RKO (cell line): ENCODE measurements at regions not wholly inside any gene's neighbourhood (a gene's known extent, or its start where the extent isn't known, plus 50 kb on each side); places are given as distances from the start of the nearest gene placed in this dataset.
"Not testable (repeated sequence)": the region's sequence is repeated elsewhere in the genome, so short reads cannot be mapped to it uniquely, and the experiment has no call there.

Source experiments
- DNase-seq: peaks from one replicate; pipeline ENCODE4 v3.0.0-alpha.2; 2016; ENCODE audit warnings: low spot score

DNA sequence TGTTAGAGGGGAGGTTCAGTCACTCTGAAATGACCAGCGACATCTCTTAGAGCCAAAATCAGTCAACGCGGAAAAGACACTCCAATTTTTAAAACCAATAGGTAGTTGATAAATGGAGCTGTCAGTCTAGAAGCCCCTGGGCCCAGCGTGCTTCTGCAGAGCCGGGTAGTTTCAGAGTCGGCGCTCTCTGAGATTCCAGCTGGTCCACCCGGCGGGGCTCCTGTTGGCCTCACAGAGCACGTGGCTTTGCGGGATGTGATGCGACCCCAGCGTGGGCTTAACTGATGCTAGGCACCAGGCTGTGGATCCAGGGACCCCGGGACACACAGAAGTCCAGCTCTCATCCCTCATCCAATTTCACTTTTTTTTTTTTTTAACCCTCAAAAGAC lies 245.9 kb downstream of the BCL2L11 start:
- not testable (repeated sequence) for DNase-seq

DNA sequence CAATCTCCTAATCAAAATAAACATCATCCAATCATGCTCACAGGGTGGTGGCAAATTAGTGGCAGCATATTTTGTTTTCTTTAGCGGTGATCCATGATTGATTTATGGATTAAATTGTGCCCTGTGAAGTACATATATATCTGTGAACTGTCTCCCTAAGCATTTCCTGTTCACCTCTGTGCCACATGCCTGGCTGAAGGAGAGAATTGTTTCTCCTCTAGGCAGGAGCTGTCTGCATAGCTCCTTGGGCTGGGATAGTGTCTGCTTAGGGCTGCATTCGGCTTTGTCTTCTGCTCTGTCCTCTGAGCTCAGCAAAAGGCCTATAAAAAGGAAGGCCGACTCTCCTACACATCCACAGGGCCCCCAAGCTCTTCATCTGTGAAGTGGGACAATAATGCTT lies 246.4 kb downstream of the BCL2L11 start:
- not testable (repeated sequence) for DNase-seq

DNA sequence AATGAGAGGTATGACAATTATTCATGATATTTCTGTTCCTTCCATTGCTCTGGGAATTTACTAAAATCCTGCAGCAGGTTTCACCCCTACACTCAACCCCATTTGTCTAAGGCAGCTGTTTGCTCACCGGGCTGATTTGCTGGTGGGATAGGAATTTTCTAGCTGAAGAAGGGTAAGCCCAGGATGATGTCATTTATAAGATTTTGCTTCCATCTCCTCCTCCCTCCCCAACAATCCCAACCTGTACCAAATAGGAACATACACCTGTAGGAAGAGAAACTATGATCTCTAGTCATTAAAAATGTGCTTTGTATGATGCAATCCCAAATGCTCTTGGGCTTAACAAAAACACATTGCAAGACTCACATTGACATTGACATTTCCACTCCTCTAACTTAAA lies 247.2 kb downstream of the BCL2L11 start:
- not testable (repeated sequence) for DNase-seq

DNA sequence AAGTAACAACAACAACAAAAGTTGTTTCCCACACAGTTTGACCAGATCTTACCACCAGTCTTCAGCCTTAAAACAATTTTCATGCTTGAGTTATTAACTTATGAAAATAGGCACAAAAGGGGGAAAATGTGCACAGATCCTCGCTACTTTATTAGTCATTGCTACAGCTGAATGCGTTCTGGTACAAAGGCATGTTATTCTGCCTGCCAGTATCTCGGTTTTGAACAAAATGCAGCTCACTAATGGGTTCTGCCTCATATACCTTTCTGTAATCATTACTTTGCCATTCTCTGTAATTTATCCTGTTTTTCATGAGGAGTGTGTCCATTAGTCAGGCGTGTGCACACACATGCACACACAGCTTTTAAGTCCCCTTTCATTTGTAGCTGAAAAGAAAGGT lies 247.6 kb downstream of the BCL2L11 start:
- DNase-seq = not testable (repeated sequence)

DNA sequence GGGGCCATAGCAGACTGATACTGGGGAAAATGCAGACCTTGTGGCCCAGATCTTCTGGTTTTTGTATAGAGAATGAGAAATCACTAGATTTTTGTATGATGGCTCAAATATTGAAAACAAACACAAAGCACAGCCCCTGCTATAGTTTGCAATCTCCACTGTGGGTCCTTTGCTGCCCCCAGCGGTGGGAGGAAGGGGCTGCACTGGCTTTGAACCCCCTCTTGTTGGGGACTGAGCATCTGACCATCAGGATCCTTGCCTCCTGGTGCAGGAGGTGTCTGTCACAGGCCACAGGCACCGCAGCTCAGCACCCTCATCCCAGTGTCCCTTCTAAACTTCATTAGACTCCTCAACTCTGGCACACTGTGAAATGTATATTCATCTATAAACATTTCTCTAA lies 252.3 kb downstream of the BCL2L11 start:
- DNase-seq = not testable (repeated sequence)

DNA sequence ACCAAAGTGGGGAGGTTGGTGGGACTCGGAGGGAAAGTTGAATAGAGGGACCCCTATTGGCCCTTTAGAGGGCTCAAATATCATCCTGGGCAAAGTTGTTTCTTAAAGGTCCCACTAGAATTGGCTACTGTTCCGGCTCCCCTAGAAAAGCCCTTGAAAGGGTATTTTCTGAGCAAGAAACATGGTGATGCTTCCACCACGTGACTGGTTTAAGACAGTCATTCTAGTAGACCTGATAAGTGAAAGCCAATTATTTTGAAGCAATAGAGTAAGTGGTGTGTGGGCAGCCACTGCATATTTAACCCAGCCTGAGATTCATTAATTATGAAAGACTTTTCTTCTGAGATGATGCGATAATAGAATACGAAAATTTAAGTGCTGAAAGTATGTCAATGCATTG lies 253.3 kb downstream of the BCL2L11 start:
- not testable (repeated sequence) for DNase-seq

DNA sequence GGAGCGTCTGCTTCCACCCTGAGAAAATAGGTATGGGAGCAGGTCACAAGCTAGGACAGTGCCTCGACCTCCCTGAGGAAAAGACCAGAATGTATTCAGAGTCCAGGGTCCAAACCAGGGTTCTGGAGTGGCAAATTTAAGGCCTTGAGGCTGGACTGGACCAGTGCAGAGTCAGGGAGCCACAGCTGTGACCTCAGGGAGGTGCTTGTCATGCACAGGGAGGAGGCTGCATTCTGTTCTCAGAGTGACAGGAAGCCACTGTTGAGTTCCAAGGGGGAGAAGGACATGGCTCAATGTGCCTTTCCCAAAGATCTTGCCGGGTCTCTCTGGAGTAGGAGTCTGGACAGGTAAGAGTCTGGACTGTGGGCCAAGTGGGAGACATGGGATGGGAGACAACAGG lies 254.0 kb downstream of the BCL2L11 start:
- DNase-seq = not testable (repeated sequence)

DNA sequence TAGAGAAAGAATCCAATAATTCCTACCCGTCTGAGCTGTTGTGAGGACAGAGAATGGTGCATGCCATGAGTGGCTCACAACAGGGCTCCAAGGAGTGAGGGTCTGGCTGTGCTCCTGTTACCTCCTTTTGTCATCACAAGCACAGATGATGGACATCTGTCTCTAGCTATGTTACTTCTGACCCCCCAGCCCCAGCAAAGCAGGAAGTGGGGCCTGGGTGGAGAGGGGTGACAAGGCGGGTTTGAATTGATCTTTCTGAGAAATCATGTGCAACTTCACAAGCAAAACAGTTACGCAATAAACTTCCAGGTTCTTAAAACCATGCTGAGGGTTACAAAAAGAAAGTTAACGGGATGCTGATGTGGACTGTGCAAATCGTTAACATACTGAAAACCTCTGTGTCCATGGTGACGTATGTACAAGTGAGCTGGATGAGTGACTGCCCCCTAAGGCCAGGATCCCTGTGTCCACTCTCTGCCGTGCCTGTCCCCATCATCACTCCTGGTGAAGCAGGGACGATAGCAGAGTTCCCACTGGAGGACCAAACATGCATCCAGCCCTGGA lies 254.7 kb downstream of the BCL2L11 start:
- DNase-seq = not testable (repeated sequence)

DNA sequence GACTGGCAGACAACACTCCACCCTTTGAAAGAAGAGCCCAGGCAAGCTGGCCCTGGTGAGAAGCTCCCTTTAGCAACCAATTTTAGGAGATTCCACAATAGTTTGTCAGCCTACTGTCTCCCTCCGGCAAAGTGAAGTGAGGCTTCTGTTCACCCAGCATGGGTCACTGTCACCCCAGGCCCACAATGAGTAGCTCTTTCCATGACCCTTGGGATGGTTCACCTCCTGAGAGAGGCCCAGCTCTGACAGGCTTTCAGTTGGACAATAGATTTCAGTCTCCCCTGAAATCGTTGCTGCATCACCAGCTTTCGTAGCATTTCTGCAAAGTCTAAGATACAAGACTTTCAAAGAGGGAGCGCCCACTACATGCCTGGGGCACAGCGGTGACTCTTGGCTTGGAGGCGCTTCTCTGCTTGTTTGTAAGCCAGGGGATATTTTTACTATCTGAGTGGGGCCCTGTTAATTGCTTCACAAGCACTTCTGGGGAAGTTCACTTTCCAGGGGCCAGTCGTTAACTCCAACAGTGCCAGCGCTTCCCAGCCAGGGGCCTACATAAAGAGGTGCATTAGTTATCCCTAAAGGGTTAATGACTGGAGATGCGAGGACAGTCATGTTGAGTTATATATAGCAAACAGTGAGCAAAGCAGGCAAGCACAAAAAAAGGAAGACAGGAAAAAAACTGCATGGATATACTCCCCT lies 255.7 kb downstream of the BCL2L11 start:
- not testable (repeated sequence) for DNase-seq

DNA sequence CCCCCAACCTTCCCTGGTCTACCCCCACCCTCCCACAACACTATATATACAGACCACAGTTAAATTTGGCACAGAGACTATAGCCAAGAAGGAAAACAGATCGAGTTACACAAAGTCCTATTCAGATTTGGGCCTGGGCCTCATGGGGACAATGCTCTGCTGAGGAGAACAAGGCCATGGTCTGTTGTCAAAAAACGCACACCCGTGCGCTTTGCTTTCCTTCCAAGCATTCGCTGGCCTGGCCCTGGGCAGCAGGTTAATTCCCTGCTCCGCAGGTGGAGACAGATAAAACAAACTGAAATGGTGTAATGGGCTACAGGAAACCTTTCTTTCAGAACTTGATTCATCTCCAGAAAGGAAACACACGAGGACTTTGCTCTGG lies 256.2 kb downstream of the BCL2L11 start:
- not testable (repeated sequence) for DNase-seq

DNA sequence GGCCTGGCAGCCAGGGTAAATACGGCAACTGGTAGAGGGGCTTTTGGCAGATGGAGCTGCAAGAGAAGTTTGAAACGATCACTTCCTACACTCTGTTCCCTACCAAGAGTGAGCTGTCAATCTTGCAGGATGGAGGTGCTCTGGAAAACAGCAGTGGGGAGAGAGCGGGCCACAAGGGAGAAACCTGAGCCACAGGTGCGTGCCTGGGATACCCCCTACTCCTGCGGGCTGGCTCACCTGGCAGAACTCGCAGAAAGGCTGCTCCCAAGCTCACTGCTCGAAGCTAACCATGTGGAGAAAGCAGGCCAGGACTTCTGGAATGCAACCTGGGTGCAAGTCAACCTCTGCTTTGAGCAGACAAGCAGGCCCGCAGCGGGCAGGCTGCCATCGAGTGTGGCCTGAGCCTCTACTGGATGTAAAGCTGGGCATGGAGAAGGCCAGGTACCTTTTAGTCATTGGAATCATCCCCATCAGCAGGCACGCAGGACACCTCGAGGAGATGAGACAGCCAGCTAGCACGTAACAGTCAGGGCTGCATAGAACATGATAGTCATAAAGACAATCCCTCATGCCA lies 256.8 kb downstream of the BCL2L11 start:
- DNase-seq = not testable (repeated sequence)

DNA sequence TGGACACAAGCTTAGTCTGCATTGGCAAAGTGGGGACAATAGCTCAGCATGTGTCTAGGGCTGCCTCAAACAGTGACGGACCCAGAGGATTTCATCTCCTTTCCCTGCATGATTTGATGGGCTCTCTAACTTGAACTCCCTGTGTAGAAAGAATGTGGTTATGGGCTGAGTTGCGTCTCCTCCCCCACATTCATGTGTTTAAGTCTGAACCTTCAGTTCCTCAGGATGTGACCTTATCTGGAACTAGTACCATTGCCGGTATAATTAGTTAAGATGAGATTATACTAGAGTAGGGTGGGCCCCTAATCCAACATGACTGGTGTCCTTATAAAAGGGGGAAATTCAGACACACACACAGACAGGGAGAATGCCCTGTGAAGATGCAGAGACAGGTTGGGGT lies 257.6 kb downstream of the BCL2L11 start:
- DNase-seq = not testable (repeated sequence)

DNA sequence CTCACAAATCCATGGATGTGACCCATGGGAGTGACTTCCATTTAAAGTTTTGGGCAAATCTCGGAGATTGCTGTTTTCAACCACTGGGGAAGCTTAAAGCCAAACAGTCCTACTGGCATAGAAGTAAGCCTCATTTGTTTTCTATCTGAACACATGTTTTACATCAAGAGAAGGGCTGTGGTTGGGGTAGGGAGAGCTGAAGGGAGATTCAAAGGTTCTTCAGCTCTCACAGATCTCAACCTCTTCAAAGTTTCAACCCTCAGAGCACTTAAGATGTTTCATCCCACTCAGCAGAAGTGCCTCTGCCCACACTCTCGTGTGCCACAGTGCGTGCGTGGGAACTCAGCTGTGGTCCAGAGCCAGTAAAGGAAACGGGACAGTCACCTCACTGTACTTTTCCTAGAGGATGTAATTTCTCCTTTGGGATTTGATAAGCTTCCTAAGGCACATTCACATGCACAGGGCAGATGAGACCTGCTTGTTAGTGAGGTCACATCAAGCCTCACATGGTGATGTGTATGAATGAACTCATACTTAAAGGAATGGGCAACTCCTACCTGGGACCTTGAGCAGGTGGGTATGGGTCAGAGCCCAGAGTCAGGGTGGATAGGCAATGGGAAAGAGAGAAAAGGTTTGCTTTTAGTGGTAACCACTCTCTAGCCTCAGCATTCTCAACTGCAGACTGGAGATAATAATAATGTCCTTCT lies 260.2 kb downstream of the BCL2L11 start:
- DNase-seq = not testable (repeated sequence)

DNA sequence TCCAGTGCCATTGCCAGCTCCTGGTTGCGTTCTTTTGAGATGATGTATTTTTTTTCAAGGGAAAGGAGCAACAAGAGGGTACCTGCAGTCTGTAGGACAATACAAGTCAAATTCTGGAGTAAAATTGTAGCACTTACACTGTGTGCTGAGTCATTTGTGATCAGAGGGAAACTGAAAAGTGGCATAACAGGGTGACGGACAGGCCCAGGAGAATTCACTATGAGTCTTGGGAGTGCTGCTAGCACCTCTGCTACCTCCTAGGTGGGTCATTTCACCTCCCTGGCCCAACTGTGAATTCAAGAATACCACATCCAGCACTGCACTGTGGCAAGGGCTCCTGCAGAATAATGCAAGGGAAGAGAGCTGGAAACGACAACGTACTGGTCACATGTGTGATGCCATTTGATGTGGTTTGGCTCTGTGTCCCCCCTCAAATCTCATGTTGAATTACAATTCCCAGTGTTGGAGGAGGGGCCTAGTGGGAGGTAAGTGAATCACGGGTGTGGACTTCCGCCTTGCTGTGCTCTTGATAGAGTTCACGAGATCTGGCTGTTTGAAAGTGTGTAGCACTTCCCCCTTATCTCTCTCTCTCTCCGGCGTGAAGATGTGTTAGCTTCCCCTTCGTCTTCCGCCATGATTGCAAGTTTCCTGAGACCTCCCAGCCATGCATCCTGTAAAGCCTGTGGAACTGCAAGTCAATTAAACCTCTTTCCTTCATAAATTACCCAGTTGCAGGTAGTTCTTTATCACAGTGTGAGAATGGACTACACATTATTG lies 261.0 kb downstream of the BCL2L11 start:
- DNase-seq = not testable (repeated sequence)

DNA sequence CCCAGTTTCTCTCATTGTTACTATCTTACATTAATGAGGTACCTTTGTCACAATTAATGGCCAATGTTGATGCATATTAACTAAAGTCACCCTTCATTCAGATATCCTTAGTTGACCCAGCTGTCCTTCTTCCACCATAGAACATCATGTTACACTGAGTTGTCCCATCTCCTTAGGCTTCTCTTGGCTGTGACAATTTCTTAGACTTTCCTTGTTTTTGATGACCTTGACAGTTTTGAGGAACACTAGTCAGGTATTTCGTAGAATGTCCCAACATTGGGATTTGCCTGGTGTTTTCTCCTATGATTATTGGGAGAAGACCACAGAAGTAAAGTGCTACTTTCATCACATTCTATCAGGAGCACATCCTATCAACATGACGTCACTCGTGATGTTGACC lies 261.8 kb downstream of the BCL2L11 start:
- not testable (repeated sequence) for DNase-seq

DNA sequence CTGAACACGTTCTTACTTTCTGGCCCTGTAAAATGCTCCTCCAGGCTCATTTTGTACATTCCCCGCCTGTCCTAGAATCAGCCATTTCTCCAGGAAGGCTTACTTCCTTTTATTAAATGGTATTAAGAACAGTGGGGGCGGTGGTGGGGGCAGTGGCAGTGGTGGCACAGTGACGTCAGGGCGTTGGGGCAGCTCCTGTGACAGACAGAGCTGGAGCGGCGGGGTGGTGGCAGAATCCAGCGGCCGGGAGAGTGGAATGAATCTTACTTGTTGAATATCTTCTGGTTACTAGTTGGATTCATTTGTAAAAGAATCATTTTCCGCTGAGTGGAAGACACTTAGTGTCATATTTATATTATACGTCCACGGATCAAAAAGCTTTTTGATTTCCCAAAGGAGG lies 262.6 kb downstream of the BCL2L11 start:
- not testable (repeated sequence) for DNase-seq

DNA sequence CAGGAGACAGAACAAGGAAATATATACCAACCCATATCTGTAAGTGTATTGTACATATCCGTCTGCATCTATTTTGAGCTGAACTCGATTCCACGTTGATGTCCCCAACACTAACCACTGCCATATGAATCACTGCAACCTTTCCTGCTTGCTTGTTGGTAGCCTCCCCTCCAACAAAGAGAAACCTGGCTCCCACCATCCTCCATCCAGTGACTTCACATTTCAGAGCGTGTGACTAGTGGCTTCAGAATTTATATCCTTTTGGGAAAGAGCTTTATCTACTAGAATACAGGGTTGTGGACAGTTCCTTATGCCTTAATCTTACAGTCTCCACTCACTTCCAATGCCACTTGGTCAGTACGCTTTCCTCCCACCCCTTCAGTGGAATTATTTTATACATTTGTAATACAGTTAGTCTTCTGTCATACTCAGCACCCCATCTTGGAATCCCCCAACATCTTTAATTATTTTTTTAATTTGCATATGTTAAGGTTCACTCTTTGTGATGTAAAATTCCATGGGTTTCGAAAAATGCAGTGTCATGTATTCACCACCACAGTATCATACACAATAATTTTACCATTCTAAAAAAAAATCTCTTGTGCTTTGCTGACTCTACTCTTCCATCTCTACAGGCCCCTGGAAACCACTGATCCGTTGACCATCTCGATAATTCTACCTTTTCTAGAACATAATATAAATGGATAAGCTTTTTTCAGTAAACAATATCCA lies 264.7 kb downstream of the BCL2L11 start:
- DNase-seq = not testable (repeated sequence)

DNA sequence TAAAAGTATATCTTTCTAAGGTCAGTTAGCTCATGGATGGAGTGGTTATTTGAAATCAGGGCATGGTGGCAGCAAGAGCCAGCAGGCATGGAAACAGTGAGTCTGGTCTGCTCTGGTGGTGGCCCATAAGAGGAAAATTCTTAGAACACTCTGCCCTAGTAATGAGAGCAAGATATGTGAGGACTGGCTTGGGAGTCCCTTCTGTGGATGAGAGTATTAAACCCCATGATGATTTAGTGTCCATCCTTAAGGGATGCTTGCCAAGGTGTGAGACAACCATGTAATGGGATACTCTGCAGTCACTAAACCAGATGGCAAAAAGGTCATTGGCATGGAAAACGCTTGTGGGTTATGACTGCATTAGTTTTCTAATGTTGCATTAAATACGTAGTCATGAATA lies 269.9 kb downstream of the BCL2L11 start:
- not testable (repeated sequence) for DNase-seq

DNA sequence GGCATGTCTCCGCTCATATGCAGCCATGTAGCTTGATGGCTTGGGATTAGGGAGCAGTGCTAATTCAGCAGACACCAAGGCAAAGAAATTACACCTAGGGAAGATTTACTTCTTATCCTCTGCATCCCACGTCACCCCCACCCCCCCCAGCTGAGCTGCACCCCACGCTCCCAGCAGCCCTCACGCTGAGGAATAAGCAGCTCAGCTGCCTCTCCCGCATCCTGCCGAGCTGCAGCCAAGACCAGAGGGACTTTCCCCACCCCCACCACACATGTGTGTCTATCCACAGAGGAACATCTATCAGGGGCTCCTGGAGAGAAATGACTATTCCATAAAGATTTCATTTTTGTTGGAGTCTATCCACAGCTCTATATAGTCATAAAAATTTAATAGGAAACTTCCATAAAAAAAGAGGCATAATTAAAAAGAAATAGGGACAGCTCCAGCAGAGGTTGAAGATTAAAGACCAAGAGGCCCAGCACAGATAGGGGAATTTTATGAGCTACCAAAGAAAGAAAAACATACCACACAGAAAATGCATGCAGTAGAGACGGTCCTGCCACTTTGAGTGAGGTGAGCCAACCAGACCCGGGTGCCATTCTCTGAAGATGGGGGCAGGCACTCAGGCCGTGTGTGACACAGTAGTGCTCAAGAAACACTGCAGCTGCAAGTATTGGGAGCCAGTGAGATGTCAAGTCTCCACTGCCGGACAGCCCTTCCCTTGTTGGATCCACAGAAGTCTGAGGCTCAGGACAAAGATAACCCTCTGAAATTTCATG lies 274.8 kb downstream of the BCL2L11 start:
- DNase-seq = not testable (repeated sequence)

DNA sequence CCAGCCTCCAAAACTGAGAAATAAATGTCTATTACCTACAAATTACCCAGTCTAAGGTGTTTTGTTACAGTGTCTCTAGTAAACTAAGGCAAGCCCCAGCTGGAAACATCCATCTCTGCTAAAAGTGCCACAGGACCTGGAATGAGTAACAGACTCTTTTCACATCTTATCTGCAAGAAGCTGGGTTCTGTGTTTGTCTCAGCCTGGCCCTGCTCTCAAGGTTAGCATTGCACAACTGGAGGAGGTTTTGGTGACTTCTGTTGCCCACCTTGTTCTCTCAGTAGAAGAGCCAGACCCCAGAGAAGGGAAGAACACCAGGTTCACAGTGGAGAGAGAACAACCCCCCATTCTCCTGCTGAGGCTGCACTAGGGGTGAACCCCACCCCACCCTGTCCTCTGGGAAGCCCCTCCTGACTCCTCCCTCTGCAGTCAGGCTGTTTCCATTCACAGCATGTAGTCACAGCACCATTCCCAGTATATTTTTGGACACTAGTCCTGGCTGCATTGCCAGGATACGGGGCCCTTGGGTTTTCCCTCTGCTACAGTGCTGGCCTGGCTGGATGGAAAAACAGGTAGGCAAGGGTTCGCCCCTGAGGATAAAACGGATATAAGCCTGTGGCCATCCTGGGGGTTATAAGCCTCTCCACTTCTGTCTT lies 280.0 kb downstream of the BCL2L11 start:
- DNase-seq = not testable (repeated sequence)
